SK-N-SH treated with all-trans-retinoic acid at 6 μM for 48 hours (cell line): ENCODE measurements at regions not wholly inside any gene's neighbourhood (a gene's known extent, or its start where the extent isn't known, plus 50 kb on each side); places are given as distances from the start of the nearest gene placed in this dataset.

Source experiments
- ATAC-seq: fragments of 200-7000 bp; cut with Tn5 transposase; 3 replicates; pipeline ENCODE4 v1.9.1; 2020; ENCODE audit warnings: mild to moderate bottlenecking, moderate library complexity
- BACH2 ChIP-seq: fragments of 250-450 bp; sonication (Bioruptor Pico); IDR thresholded peaks from 2 replicates; pipeline ENCODE4 v1.9.0; 2021; ENCODE audit warnings: mild to moderate bottlenecking, borderline replicate concordance
- CREB5 ChIP-seq: fragments of 250-450 bp; sonication (Bioruptor Pico); IDR thresholded peaks from 2 replicates; pipeline ENCODE4 v1.5.1; 2020; ENCODE audit warnings: low read depth, mild to moderate bottlenecking, moderate library complexity
- CSDC2 ChIP-seq: fragments of 250-450 bp; sonication (Bioruptor Pico); IDR thresholded peaks from 2 replicates; pipeline ENCODE4 v1.5.0; 2020; ENCODE audit warnings: mild to moderate bottlenecking, moderate library complexity
- CSRNP3 ChIP-seq: fragments of 250-450 bp; sonication (Bioruptor Pico); IDR thresholded peaks from 2 replicates; pipeline ENCODE4 v1.5.1; 2021; ENCODE audit warnings: mild to moderate bottlenecking, moderate library complexity
- ESRRG ChIP-seq: fragments of 250-450 bp; sonication (Bioruptor Pico); IDR thresholded peaks from 2 replicates; pipeline ENCODE4 v1.6.1; 2021; ENCODE audit warnings: mild to moderate bottlenecking
- GLIS3 ChIP-seq: fragments of 250-450 bp; sonication (Bioruptor Pico); IDR thresholded peaks from 2 replicates; pipeline ENCODE4 v1.5.0; 2020; ENCODE audit warnings: mild to moderate bottlenecking, moderate library complexity
- ISL1 ChIP-seq: fragments of 250-450 bp; sonication (Bioruptor Pico); IDR thresholded peaks from 2 replicates; pipeline ENCODE4 v2.1.2; 2022; ENCODE audit warnings: mild to moderate bottlenecking, moderate library complexity
- OSR1 ChIP-seq: fragments of 250-450 bp; sonication (Bioruptor Pico); IDR thresholded peaks from 2 replicates; pipeline ENCODE4 v1.8.0; 2022; ENCODE audit warnings: moderate library complexity, mild to moderate bottlenecking, inconsistent platforms
- PATZ1 ChIP-seq: fragments of 250-450 bp; sonication (Bioruptor Pico); IDR thresholded peaks from 2 replicates; pipeline ENCODE4 v1.8.0; 2020; ENCODE audit warnings: mild to moderate bottlenecking, moderate library complexity, borderline replicate concordance
- POU6F1 ChIP-seq: fragments of 250-450 bp; sonication (Bioruptor Pico); IDR thresholded peaks from 2 replicates; pipeline ENCODE4 v1.8.0; 2021; ENCODE audit warnings: low read depth, mild to moderate bottlenecking, moderate library complexity, borderline replicate concordance
- PPARA ChIP-seq: fragments of 250-450 bp; sonication (Bioruptor Pico); IDR thresholded peaks from 2 replicates; pipeline ENCODE4 v1.5.0; 2020; ENCODE audit warnings: mild to moderate bottlenecking, borderline replicate concordance
- RARB ChIP-seq: fragments of 250-450 bp; sonication (Bioruptor Pico); IDR thresholded peaks from 2 replicates; pipeline ENCODE4 v1.8.0; 2021; ENCODE audit warnings: mild to moderate bottlenecking, moderate library complexity
- SNAI2 ChIP-seq: fragments of 250-450 bp; sonication (Bioruptor Pico); IDR thresholded peaks from 2 replicates; pipeline ENCODE4 v1.5.0; 2020; ENCODE audit warnings: mild to moderate bottlenecking, moderate library complexity
- TCF4 ChIP-seq: fragments of 250-450 bp; sonication (Bioruptor Pico); IDR thresholded peaks from 2 replicates; pipeline ENCODE4 v1.8.0; 2021; ENCODE audit warnings: mild to moderate bottlenecking, moderate library complexity, borderline replicate concordance
- TOX ChIP-seq: fragments of 250-450 bp; sonication (Bioruptor Pico); IDR thresholded peaks from 2 replicates; pipeline ENCODE4 v1.8.0; 2021; ENCODE audit warnings: mild to moderate bottlenecking, moderate library complexity, borderline replicate concordance
- TSHZ2 ChIP-seq: fragments of 250-450 bp; sonication (Bioruptor Pico); IDR thresholded peaks from 2 replicates; pipeline ENCODE4 v1.5.0; 2020; ENCODE audit warnings: mild to moderate bottlenecking, moderate library complexity
- ZC3H10 ChIP-seq: fragments of 250-450 bp; sonication (Bioruptor Pico); IDR thresholded peaks from 2 replicates; pipeline ENCODE4 v1.5.1; 2021; ENCODE audit warnings: mild to moderate bottlenecking, moderate library complexity
- ZFP3 ChIP-seq: fragments of 250-450 bp; sonication (Bioruptor Pico); IDR thresholded peaks from 2 replicates; pipeline ENCODE4 v1.5.0; 2020; ENCODE audit warnings: mild to moderate bottlenecking, moderate library complexity
- ZFP30 ChIP-seq: fragments of 450-650 bp; formaldehyde crosslinking; IDR thresholded peaks from 2 replicates; pipeline ENCODE4 v1.5.0; 2022; ENCODE audit warnings: mild to moderate bottlenecking, moderate library complexity
- ZNF565 ChIP-seq: fragments of 450-650 bp; formaldehyde crosslinking; conservative IDR thresholded peaks from 2 replicates; pipeline ENCODE4 v1.5.0; 2020; ENCODE audit warnings: low read depth, mild to moderate bottlenecking, moderate library complexity
- ZNF70 ChIP-seq: fragments of 450-650 bp; formaldehyde crosslinking; IDR thresholded peaks from 2 replicates; pipeline ENCODE4 v1.5.0; 2020; ENCODE audit warnings: mild to moderate bottlenecking, moderate library complexity
- ZNF8 ChIP-seq: fragments of 450-650 bp; formaldehyde crosslinking; IDR thresholded peaks from 2 replicates; pipeline ENCODE4 v1.5.0; 2020; ENCODE audit warnings: mild to moderate bottlenecking, moderate library complexity

GRCh38 chr10:6321880-6322279, 119.1 kb downstream of the PFKFB3 start:
- TF ChIP-seq ZNF8 (CRISPR knock-in tag), result no peak
- no peak for TF ChIP-seq TOX (CRISPR knock-in tag)
- no peak for TF ChIP-seq OSR1 (CRISPR knock-in tag)
- TF ChIP-seq CSRNP3 (CRISPR knock-in tag), result no peak
- no peak for TF ChIP-seq TCF4
- no peak for TF ChIP-seq ZNF70
- TF ChIP-seq CSDC2 (CRISPR knock-in tag), result no peak
- TF ChIP-seq BACH2 (CRISPR knock-in tag), result no peak
- TF ChIP-seq PATZ1 (CRISPR knock-in tag), result no peak
- no peak for TF ChIP-seq CREB5 (CRISPR knock-in tag)
- no peak for TF ChIP-seq TSHZ2 (CRISPR knock-in tag)
- TF ChIP-seq ZC3H10, result no peak
- TF ChIP-seq ZFP3, result no peak
- no peak for TF ChIP-seq ISL1 (CRISPR knock-in tag)
- no peak for TF ChIP-seq POU6F1 (CRISPR knock-in tag)
- TF ChIP-seq, all 23 proteins: peak for 0
- ATAC-seq, result no peak

- ATAC-seq, result no peak
- TF ChIP-seq TCF4 (no peak), ESRRG (no peak), ZNF565 (CRISPR knock-in tag) (no peak), PPARA (CRISPR knock-in tag) (no peak), ZNF8 (CRISPR knock-in tag) (no peak), BACH2 (CRISPR knock-in tag) (no peak), ZFP3 (no peak), RARB (CRISPR knock-in tag) (no peak), TOX (CRISPR knock-in tag) (no peak), OSR1 (CRISPR knock-in tag) (no peak), TSHZ2 (CRISPR knock-in tag) (no peak), GLIS3 (CRISPR knock-in tag) (no peak), CSRNP3 (CRISPR knock-in tag) (no peak), SNAI2 (CRISPR knock-in tag) (no peak), POU6F1 (CRISPR knock-in tag) (no peak), ZFP30 (no peak), PATZ1 (CRISPR knock-in tag) (no peak), ISL1 (CRISPR knock-in tag) (no peak)
Measured at GRCh38 chr10:6322805-6323204, 120.1 kb downstream of the PFKFB3 start.
